ENCODE measurements at regions not wholly inside any gene's neighbourhood (a gene's known extent, or its start where the extent isn't known, plus 50 kb on each side); places are given as distances from the start of the nearest gene placed in this dataset.

GRCh38 chr14:34035934-34036250 is 85.0 kb upstream of the EGLN3 start:
- Histone ChIP-seq H3K9ac (ENCODE audit: low read length) (no peak overlapping the region), H3K36me3 (replicated peaks in 1 of 2; ENCODE audit: control extremely low read depth in 1 of 2, control insufficient read depth in 1 of 2, extremely low read depth in 1 of 2, insufficient read depth in 2 of 2, low read length in 1 of 2) (no peaks in the 10 kb centered on the region), H2AFZ (ENCODE audit: insufficient read depth, low read depth, low read length, poor library complexity, severe bottlenecking) (no peak overlapping the region), H3K27ac (ENCODE audit: low read length in 2 of 2) (no peak overlapping the region), H3K9me3 (ENCODE audit: control extremely low read depth in 1 of 3, control insufficient read depth in 2 of 3, insufficient read depth in 1 of 3, low read length in 2 of 3) (peaks cover 0 to 3% (median 0%) of the 10 kb centered on the region in 3 donors), H3K4me3 (ENCODE audit: control extremely low read depth in 1 of 5, extremely low read depth in 1 of 5, insufficient read depth in 1 of 5, low read depth in 2 of 5, low read length in 4 of 5) (no peak overlapping the region), H3K27me3 (replicated peaks in 1 of 4; ENCODE audit: control extremely low read depth in 1 of 4, control insufficient read depth in 3 of 4, insufficient read depth in 4 of 4, low read length in 3 of 4) (no peaks in the 10 kb centered on the region), H3K4me2 (replicated peaks; ENCODE audit: low read depth, low read length, poor library complexity, severe bottlenecking) (no peak overlapping the region), H4K20me1 (ENCODE audit: control insufficient read depth, insufficient read depth, low read length, poor library complexity, severe bottlenecking) (no peaks in the 10 kb centered on the region), H3K4me1 (ENCODE audit: control insufficient read depth in 2 of 2, insufficient read depth in 2 of 2, low read length in 2 of 2) (no peaks in the 10 kb centered on the region), H3K79me2 (ENCODE audit: control insufficient read depth, insufficient read depth, low read length) (no peaks in the 10 kb centered on the region)
- WGBS (ENCODE audit: insufficient coverage): no CpG with 5 or more reads among the region's 1 CpG
- no peak for ATAC-seq (ENCODE audit: low read depth)
- Mint-ChIP-seq H3K27me3 (peaks cover 8% of the 10 kb centered on the region), H3K27ac (no peak overlapping the region), H3K9me3 (ENCODE audit: insufficient read depth) (no peaks in the 10 kb centered on the region), H3K4me3 (no peak overlapping the region), H3K4me1 (no peaks in the 10 kb centered on the region)
- no peak for DNase-seq
- ChIA-PET POLR2A (interaction anchor here (0.7 kb wide), 1 partner anchor 52 kb away, joined by 3 read pairs; no protein-coding TSS in a partner anchor), CTCF (no interaction called here)
- intact Hi-C loops (cut with micrococcal nuclease): no loop called here
- TF ChIP-seq CTCF (IDR thresholded peaks at IDR 0.05) (no peak), EZH2 (IDR thresholded peaks at IDR 0.05; ENCODE audit: borderline replicate concordance, insufficient read depth, low read depth, low read length, poor library complexity, severe bottlenecking) (no peak)

GRCh38 chr14:34035177-34035933 is 84.5 kb upstream of the EGLN3 start:
- no peak overlapping the region for H2AFZ ChIP-seq (ENCODE audit: insufficient read depth, low read depth, low read length, poor library complexity, severe bottlenecking)
- H3K4me2 ChIP-seq (replicated peaks; ENCODE audit: low read depth, low read length, poor library complexity, severe bottlenecking): no peak overlapping the region
- no peak overlapping the region for H3K27ac ChIP-seq (ENCODE audit: low read length in 2 of 2)
- ChIA-PET CTCF (no interaction called here), POLR2A (no interaction called here)
- H3K4me1 Mint-ChIP-seq: no peaks in the 10 kb centered on the region
- H3K79me2 ChIP-seq (ENCODE audit: control insufficient read depth, insufficient read depth, low read length): no peaks in the 10 kb centered on the region
- no peak overlapping the region for H3K9ac ChIP-seq (ENCODE audit: low read length)
- peaks cover 8% of the 10 kb centered on the region for H3K27me3 Mint-ChIP-seq
- DNase-seq: no peak
- H4K20me1 ChIP-seq (ENCODE audit: control insufficient read depth, insufficient read depth, low read length, poor library complexity, severe bottlenecking): no peaks in the 10 kb centered on the region
- no peak overlapping the region for H3K4me3 Mint-ChIP-seq
- intact Hi-C loops (cut with micrococcal nuclease): no loop called here
- H3K4me1 ChIP-seq (ENCODE audit: control insufficient read depth in 2 of 2, insufficient read depth in 2 of 2, low read length in 2 of 2): no peaks in the 10 kb centered on the region
- H3K4me3 ChIP-seq (ENCODE audit: control extremely low read depth in 1 of 5, extremely low read depth in 1 of 5, insufficient read depth in 1 of 5, low read depth in 2 of 5, low read length in 4 of 5): no peak overlapping the region
- H3K9me3 Mint-ChIP-seq (ENCODE audit: insufficient read depth): no peaks in the 10 kb centered on the region
- H3K27me3 ChIP-seq (replicated peaks in 1 of 4; ENCODE audit: control extremely low read depth in 1 of 4, control insufficient read depth in 3 of 4, insufficient read depth in 4 of 4, low read length in 3 of 4): no peaks in the 10 kb centered on the region
- no peaks in the 10 kb centered on the region for H3K36me3 ChIP-seq (replicated peaks in 1 of 2; ENCODE audit: control extremely low read depth in 1 of 2, control insufficient read depth in 1 of 2, extremely low read depth in 1 of 2, insufficient read depth in 2 of 2, low read length in 1 of 2)
- no peak overlapping the region for H3K27ac Mint-ChIP-seq
- TF ChIP-seq EZH2 (IDR thresholded peaks at IDR 0.05; ENCODE audit: borderline replicate concordance, insufficient read depth, low read depth, low read length, poor library complexity, severe bottlenecking): no peak
- TF ChIP-seq CTCF (IDR thresholded peaks at IDR 0.05): no peak
- H3K9me3 ChIP-seq (ENCODE audit: control extremely low read depth in 1 of 3, control insufficient read depth in 2 of 3, insufficient read depth in 1 of 3, low read length in 2 of 3): peaks cover 0 to 3% (median 0%) of the 10 kb centered on the region in 3 donors
- WGBS (ENCODE audit: insufficient coverage): 89% methylated on average over 10 of the region's 10 CpGs
- no peak for ATAC-seq (ENCODE audit: low read depth)
